ENCODE measurements at regions not wholly inside any gene's neighbourhood (a gene's known extent, or its start where the extent isn't known, plus 50 kb on each side); places are given as distances from the start of the nearest gene placed in this dataset.
"Not testable (repeated sequence)": the region's sequence is repeated elsewhere in the genome, so short reads cannot be mapped to it uniquely, and the experiment has no call there.

DNA sequence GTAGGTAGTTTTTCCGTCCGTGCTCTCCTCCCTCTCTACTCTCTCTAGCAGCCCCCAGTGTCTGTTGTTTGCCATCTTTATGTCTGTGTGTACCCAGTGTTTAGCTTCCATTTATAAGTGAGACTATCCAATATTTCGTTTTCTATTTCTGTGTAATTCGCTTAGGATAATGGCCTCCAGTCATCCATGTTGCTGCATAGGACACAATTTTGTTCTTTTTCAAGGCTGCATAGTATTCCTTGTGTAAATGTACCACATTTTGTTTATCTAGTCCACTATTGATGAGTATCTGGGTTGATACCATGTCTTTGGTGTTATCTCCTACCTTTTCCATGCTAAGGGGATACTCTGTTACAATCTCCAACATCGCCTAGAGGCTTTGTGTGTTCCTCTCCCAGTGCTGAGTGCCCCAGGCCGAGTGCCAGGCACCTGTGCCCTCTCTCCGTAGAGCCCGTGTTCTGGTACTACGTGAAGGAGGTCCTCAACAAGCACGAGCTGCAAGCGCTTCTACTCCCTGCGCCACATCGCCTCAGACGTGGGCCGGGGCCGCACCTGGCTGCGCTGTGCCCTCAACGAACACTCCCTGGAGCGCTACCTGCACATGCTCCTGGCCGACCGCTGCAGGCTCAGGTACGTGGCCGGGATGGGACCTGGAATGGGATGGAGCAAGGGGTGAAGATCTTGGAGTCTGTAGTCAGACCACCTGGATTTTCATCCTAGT, 51.0 kb downstream of the NPIPB11 start:
- not testable (repeated sequence) for DNase-seq (ENCODE audit: insufficient read length, low spot score); FAIRE-seq

DNA sequence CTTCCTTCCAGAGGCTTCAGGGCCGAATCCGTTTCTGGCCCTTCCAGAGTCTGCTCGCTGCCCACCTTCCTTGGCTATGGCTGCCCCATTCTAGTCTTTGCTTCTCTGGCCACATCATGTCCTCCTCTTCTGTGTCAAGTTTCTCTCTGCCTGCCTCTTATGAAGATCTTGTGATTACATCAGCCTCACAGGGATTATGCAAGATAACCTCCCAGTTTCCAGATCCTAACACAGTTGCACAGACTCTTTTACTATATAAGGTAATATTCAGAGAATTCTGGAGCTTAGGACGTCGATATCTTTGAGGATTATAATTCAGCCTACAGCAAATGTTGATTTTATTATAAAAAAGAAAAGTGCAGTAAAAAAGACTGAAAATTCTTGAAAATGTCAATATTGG, 52.1 kb downstream of the NPIPB11 start:
- DNase-seq (ENCODE audit: insufficient read length, low spot score); FAIRE-seq: not testable (repeated sequence)

DNA sequence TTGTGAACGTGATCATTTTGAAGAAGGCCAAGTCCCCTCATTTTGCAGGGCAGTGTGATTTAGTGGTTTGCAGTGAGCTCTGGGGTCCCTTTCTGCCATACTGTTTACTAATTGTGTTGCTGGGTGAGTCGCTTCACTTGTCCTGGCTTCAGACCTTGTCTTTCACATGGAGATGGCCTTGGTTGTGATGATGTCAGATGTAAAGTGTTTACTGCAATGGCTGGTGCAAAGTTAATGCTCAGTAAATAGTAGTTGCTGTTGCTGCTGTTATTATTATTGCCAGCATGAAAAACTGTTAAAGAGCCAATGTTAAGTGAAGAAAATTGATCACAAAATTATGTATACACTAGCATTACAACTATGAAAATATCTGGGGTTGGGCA, 53.9 kb downstream of the NPIPB11 start:
- not testable (repeated sequence) for FAIRE-seq; DNase-seq (ENCODE audit: insufficient read length, low spot score)

GRCh38 chr16:29351970-29352616, 54.4 kb downstream of the NPIPB11 start:
- not testable (repeated sequence) for DNase-seq (ENCODE audit: insufficient read length, low spot score); FAIRE-seq

- FAIRE-seq: not testable (repeated sequence)
These were observed 55.1 kb downstream of the NPIPB11 start for GRCh38 chr16:29351271-29351969.

DNA sequence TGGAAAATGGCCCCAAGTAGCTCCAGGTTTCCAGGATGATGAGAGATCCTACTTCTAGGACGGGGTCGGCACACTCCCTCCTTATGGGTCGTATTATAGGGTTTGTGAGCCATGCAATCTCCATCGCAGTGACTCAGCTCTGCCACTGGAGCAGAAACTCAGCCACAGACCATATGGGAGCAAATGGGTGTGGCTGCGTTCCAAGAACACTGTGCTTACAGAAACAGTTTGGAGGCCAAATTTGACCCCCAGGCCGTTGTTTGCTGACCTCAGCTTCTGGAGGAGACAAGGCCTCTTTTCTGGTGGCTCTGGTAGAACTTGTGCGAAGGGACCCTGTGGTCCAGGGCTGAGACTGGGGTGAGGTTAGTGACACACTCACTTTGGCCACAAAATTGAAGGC, 56.5 kb downstream of the NPIPB11 start:
- not testable (repeated sequence) for FAIRE-seq; DNase-seq (ENCODE audit: insufficient read length, low spot score)

More at GRCh38 chr16:29351271-29351969, 55.1 kb downstream of the NPIPB11 start:
- not testable (repeated sequence) for DNase-seq (ENCODE audit: insufficient read length, low spot score)

GRCh38 chr16:29348748-29349147, 57.8 kb downstream of the NPIPB11 start:
- DNase-seq (ENCODE audit: insufficient read length, low spot score); FAIRE-seq: not testable (repeated sequence)

GRCh38 chr16:29348123-29348690, 58.3 kb downstream of the NPIPB11 start:
- not testable (repeated sequence) for FAIRE-seq; DNase-seq (ENCODE audit: insufficient read length, low spot score)

- not testable (repeated sequence) for DNase-seq (ENCODE audit: insufficient read length, low spot score); FAIRE-seq
These were observed 59.5 kb downstream of the NPIPB11 start for GRCh38 chr16:29346796-29347580.

GRCh38 chr16:29346203-29346602, 60.3 kb downstream of the NPIPB11 start:
- not testable (repeated sequence) for DNase-seq (ENCODE audit: insufficient read length, low spot score); FAIRE-seq

GRCh38 chr16:29342937-29343336, 63.6 kb downstream of the NPIPB11 start:
- not testable (repeated sequence) for FAIRE-seq; DNase-seq (ENCODE audit: insufficient read length, low spot score)

- not testable (repeated sequence) for DNase-seq (ENCODE audit: insufficient read length, low spot score); FAIRE-seq
These were observed 65.6 kb downstream of the NPIPB11 start for GRCh38 chr16:29340779-29341438.

DNA sequence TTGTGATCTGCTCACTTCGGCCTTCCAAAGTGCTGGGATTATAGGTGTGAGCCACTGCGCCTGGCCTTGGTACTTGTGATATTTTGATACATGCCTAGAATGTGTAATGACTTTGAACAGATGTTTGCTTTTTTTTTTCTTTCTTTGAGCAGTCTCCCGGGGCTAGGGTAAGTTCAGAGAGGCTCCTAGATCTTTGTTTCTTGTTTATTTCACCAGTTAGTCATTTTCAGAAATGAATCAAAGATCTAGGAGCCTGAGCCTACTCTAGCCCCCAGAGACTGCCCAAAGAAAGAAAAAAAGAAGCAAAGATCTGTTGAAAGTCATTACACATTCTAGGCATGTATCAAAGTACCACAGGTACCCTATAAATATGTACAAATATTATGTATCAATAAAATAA, 66.3 kb downstream of the NPIPB11 start:
- not testable (repeated sequence) for FAIRE-seq; DNase-seq (ENCODE audit: insufficient read length, low spot score)

DNA sequence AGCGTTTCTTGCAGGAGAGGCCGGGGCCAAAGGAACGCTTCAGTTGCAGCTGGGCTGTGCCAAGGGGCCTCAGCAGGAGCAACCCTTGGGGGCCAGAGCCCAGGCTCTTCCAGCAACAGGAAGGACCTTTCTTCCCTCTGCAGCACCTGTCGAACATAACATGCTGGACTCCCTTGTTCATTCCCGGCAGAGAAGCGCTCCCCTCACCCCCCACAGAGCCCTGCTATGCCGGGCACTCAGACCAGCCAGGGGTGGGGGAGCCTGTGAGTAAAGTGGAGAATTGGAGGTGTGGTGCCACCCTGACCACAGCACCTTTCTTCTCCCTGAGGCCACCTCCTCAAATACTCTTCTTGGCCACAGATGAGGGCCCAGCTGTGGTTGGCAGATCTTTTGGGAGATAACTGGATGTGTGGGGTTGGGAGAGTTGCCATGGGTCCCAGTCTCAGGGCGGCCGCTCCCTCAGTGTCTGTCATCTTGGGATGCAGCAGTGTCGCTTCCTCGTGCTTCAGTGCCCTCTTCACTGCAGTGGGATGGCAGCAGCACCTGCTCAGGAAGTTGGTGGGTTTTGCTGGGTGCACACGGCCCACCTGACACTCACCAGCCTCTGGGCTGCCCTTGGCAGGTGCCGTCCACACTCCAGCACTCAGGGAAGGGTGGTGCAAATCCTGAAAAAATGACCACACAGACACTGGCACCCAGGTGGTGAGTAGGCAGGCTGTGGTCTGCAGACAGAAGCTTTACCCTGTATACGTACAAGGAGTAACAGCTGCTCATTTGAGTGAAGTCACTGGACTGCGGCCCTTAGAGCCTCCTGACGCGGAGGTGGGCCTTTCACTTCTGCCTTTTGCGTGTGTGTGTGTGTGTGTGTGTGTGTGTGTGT, 67.5 kb downstream of the NPIPB11 start:
- not testable (repeated sequence) for DNase-seq (ENCODE audit: insufficient read length, low spot score); FAIRE-seq

DNA sequence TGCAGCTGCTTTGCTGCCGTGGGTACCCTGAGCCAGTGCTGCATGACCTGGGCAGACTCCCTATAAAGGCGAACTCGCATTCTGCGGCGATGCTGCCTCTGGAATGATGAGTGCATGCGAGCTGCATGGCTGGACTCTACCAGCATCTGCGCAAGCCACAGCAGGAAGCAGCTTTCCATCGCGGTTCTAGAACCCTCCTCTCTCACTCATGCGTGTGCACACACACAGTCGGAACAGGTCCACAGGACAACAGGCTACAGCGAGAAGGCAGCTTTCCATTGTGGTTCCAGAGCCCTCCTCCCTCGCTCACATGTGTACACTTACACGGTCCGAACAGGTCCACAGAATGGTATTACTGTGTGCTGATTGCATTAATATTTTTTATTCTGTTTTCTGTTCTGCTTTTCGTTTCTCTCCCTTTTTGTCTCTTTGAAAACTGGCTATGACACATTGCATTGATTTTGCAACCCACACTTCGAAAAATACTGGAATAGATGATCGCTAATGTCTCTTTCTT, 69.1 kb downstream of the NPIPB11 start:
- not testable (repeated sequence) for DNase-seq (ENCODE audit: insufficient read length, low spot score); FAIRE-seq

GRCh38 chr16:29335549-29335846, 71.0 kb downstream of the NPIPB11 start:
- not testable (repeated sequence) for DNase-seq (ENCODE audit: insufficient read length, low spot score); FAIRE-seq

GRCh38 chr16:29334776-29335548, 71.5 kb downstream of the NPIPB11 start:
- not testable (repeated sequence) for FAIRE-seq

More at GRCh38 chr16:29334776-29335548, 71.5 kb downstream of the NPIPB11 start:
- DNase-seq (ENCODE audit: insufficient read length, low spot score): not testable (repeated sequence)

Data from HTR-8/SVneo (cell line).